ENCODE measurements at regions not wholly inside any gene's neighbourhood (a gene's known extent, or its start where the extent isn't known, plus 50 kb on each side); places are given as distances from the start of the nearest gene placed in this dataset.
"Not testable (repeated sequence)": the region's sequence is repeated elsewhere in the genome, so short reads cannot be mapped to it uniquely, and the experiment has no call there.

- H3K4me2 ChIP-seq (ENCODE audit: low read length); H3K79me2 ChIP-seq (ENCODE audit: low read length); H3K4me3 ChIP-seq (ENCODE audit: low read length); CTCF ChIA-PET; H3K27me3 ChIP-seq (ENCODE audit: low read length); DNase-seq; H2AFZ ChIP-seq (ENCODE audit: low read length); H3K36me3 ChIP-seq (ENCODE audit: low read depth, low read length); H4K20me1 ChIP-seq (ENCODE audit: low read length); BruUV-seq (replicated peaks); H3K9me3 ChIP-seq (ENCODE audit: low read length); POLR2A ChIA-PET (ENCODE audit: unreplicated experiment); H3F3A ChIP-seq (ENCODE audit: low read length, unreplicated experiment); intact Hi-C loops (cut with micrococcal nuclease); H3K9me2 ChIP-seq (replicated peaks; ENCODE audit: low read length); H3K9ac ChIP-seq (ENCODE audit: low read length); ATAC-seq; H3K4me1 ChIP-seq (ENCODE audit: insufficient read depth, low read length); H3K27ac ChIP-seq (ENCODE audit: low read length): not testable (repeated sequence)
Measured at GRCh38 chr7:150093897-150094296, 220.1 kb downstream of the ATP6V0E2 start.

GRCh38 chr7:150096213-150096994 lies 222.6 kb downstream of the ATP6V0E2 start:
- H3K4me2 ChIP-seq (ENCODE audit: low read length); H3K9ac ChIP-seq (ENCODE audit: low read length); H3K9me3 ChIP-seq (ENCODE audit: low read length); DNase-seq; H4K20me1 ChIP-seq (ENCODE audit: low read length); H2AFZ ChIP-seq (ENCODE audit: low read length); intact Hi-C loops (cut with micrococcal nuclease); CTCF ChIA-PET; BruUV-seq (replicated peaks); H3K9me2 ChIP-seq (replicated peaks; ENCODE audit: low read length); H3K4me1 ChIP-seq (ENCODE audit: insufficient read depth, low read length); H3K4me3 ChIP-seq (ENCODE audit: low read length); H3F3A ChIP-seq (ENCODE audit: low read length, unreplicated experiment); H3K79me2 ChIP-seq (ENCODE audit: low read length); ATAC-seq; H3K36me3 ChIP-seq (ENCODE audit: low read depth, low read length); POLR2A ChIA-PET (ENCODE audit: unreplicated experiment); H3K27me3 ChIP-seq (ENCODE audit: low read length); H3K27ac ChIP-seq (ENCODE audit: low read length): not testable (repeated sequence)

GRCh38 chr7:150098592-150098991 lies 224.6 kb upstream of the LRRC61 start:
- H3K4me3 ChIP-seq (ENCODE audit: low read length); BruUV-seq (replicated peaks); H3K27ac ChIP-seq (ENCODE audit: low read length); H3K4me2 ChIP-seq (ENCODE audit: low read length); H3K9me2 ChIP-seq (replicated peaks; ENCODE audit: low read length); H3K36me3 ChIP-seq (ENCODE audit: low read depth, low read length); H3K9ac ChIP-seq (ENCODE audit: low read length); intact Hi-C loops (cut with micrococcal nuclease); DNase-seq; ATAC-seq; H3K27me3 ChIP-seq (ENCODE audit: low read length); H3K4me1 ChIP-seq (ENCODE audit: insufficient read depth, low read length); POLR2A ChIA-PET (ENCODE audit: unreplicated experiment); CTCF ChIA-PET; H4K20me1 ChIP-seq (ENCODE audit: low read length); H3F3A ChIP-seq (ENCODE audit: low read length, unreplicated experiment); H3K9me3 ChIP-seq (ENCODE audit: low read length); H2AFZ ChIP-seq (ENCODE audit: low read length); H3K79me2 ChIP-seq (ENCODE audit: low read length): not testable (repeated sequence)

- CTCF ChIA-PET; H2AFZ ChIP-seq (ENCODE audit: low read length); BruUV-seq (replicated peaks); H3K9me2 ChIP-seq (replicated peaks; ENCODE audit: low read length); H3K79me2 ChIP-seq (ENCODE audit: low read length); H3K9ac ChIP-seq (ENCODE audit: low read length); H3K4me1 ChIP-seq (ENCODE audit: insufficient read depth, low read length); intact Hi-C loops (cut with micrococcal nuclease); H3K9me3 ChIP-seq (ENCODE audit: low read length); H4K20me1 ChIP-seq (ENCODE audit: low read length); ATAC-seq; H3K4me3 ChIP-seq (ENCODE audit: low read length); H3K27me3 ChIP-seq (ENCODE audit: low read length); H3K27ac ChIP-seq (ENCODE audit: low read length); H3K4me2 ChIP-seq (ENCODE audit: low read length); POLR2A ChIA-PET (ENCODE audit: unreplicated experiment); H3F3A ChIP-seq (ENCODE audit: low read length, unreplicated experiment); DNase-seq; H3K36me3 ChIP-seq (ENCODE audit: low read depth, low read length): not testable (repeated sequence)
Measured at GRCh38 chr7:150101282-150101681, 221.9 kb upstream of the LRRC61 start.

GRCh38 chr7:150107283-150107682 lies 215.9 kb upstream of the LRRC61 start:
- DNase-seq; H3K9me2 ChIP-seq (replicated peaks; ENCODE audit: low read length); POLR2A ChIA-PET (ENCODE audit: unreplicated experiment); BruUV-seq (replicated peaks); H3K27ac ChIP-seq (ENCODE audit: low read length); H3K4me3 ChIP-seq (ENCODE audit: low read length); H3K4me1 ChIP-seq (ENCODE audit: insufficient read depth, low read length); H2AFZ ChIP-seq (ENCODE audit: low read length); intact Hi-C loops (cut with micrococcal nuclease); H3K4me2 ChIP-seq (ENCODE audit: low read length); H4K20me1 ChIP-seq (ENCODE audit: low read length); CTCF ChIA-PET; H3K36me3 ChIP-seq (ENCODE audit: low read depth, low read length); H3K9ac ChIP-seq (ENCODE audit: low read length); H3F3A ChIP-seq (ENCODE audit: low read length, unreplicated experiment); ATAC-seq; H3K9me3 ChIP-seq (ENCODE audit: low read length); H3K27me3 ChIP-seq (ENCODE audit: low read length); H3K79me2 ChIP-seq (ENCODE audit: low read length): not testable (repeated sequence)

DNA sequence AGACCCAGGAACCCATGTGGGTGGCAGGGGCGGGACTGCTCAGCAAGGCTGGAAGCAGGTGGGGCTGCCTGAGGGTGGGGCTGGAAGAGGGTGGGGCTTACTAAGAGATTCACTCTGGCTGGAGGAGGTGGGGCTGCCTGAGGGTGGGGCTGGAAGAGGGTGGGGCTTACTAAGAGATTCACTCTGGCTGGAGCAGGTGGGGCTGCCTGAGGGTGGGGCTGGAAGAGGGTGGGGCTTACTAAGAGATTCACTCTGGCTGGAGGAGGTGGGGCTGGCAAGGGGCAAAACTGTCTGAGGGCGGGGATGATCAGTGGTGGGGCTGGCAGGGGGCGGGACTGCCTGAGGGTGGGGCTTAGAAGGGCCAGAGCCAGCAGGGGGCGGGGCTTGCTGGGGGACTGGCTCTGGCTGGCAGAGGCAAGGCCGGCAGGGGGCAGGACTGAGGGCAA lies 212.8 kb upstream of the LRRC61 start:
- H3K4me1 ChIP-seq (ENCODE audit: insufficient read depth, low read length); H2AFZ ChIP-seq (ENCODE audit: low read length); CTCF ChIA-PET; H3K9me2 ChIP-seq (replicated peaks; ENCODE audit: low read length); H3K4me2 ChIP-seq (ENCODE audit: low read length); BruUV-seq (replicated peaks); H3K4me3 ChIP-seq (ENCODE audit: low read length); H3K9ac ChIP-seq (ENCODE audit: low read length); intact Hi-C loops (cut with micrococcal nuclease); H3K27ac ChIP-seq (ENCODE audit: low read length); H3K9me3 ChIP-seq (ENCODE audit: low read length); H3F3A ChIP-seq (ENCODE audit: low read length, unreplicated experiment); DNase-seq; ATAC-seq; POLR2A ChIA-PET (ENCODE audit: unreplicated experiment); H3K79me2 ChIP-seq (ENCODE audit: low read length); H4K20me1 ChIP-seq (ENCODE audit: low read length); H3K27me3 ChIP-seq (ENCODE audit: low read length); H3K36me3 ChIP-seq (ENCODE audit: low read depth, low read length): not testable (repeated sequence)

- H3K27ac ChIP-seq (ENCODE audit: low read length); CTCF ChIA-PET; DNase-seq; H3K4me2 ChIP-seq (ENCODE audit: low read length); H3K4me1 ChIP-seq (ENCODE audit: insufficient read depth, low read length); H3K79me2 ChIP-seq (ENCODE audit: low read length); H3K9ac ChIP-seq (ENCODE audit: low read length); BruUV-seq (replicated peaks); H4K20me1 ChIP-seq (ENCODE audit: low read length); ATAC-seq; H3K4me3 ChIP-seq (ENCODE audit: low read length); H3K36me3 ChIP-seq (ENCODE audit: low read depth, low read length); H3F3A ChIP-seq (ENCODE audit: low read length, unreplicated experiment); intact Hi-C loops (cut with micrococcal nuclease); H3K27me3 ChIP-seq (ENCODE audit: low read length); H3K9me3 ChIP-seq (ENCODE audit: low read length); H3K9me2 ChIP-seq (replicated peaks; ENCODE audit: low read length); H2AFZ ChIP-seq (ENCODE audit: low read length); POLR2A ChIA-PET (ENCODE audit: unreplicated experiment): not testable (repeated sequence)
Measured at GRCh38 chr7:150110882-150111281, 212.3 kb upstream of the LRRC61 start.

Measured in PC-3 (cell line).